Epithelial cell of prostate (primary cell): ENCODE measurements at regions not wholly inside any gene's neighbourhood (a gene's known extent, or its start where the extent isn't known, plus 50 kb on each side); places are given as distances from the start of the nearest gene placed in this dataset.

Experiments used
- DNase-seq: peaks from one replicate; pipeline ENCODE4 v3.0.0-alpha.2; 2011; ENCODE audit warnings: low read depth, low spot score
- H3K27ac ChIP-seq: fragments of 450-650 bp; 2 replicates; pipeline ENCODE4 v1.5.1; 2017; ENCODE audit warnings: mild to moderate bottlenecking

DNA sequence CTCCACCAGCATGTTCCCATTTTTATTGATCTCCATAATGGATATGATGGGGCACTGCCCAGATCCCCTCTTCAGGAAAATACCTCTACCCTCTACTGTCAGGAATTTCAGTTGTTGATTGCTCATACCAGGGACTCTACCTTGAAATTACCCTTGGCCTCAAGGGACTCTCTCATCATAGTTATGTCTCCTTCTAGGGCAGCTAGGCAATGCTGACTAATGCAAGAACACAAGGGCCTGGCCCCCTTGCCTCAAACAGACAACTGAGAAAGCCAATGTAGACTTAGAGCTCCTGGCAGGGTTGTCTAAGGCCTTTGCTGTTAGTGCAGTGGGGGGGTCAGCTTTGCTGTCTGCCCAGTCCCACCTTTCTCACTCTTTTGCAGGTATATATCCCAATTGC lies 493.1 kb downstream of the BTBD3 start:
- peak overlapping the region; percentile 81 for H3K27ac ChIP-seq

GRCh38 chr20:12411246-12411940 lies 493.7 kb downstream of the BTBD3 start:
- no peak for DNase-seq
- peak overlapping the region; percentile 81 for H3K27ac ChIP-seq

More for the DNA sequence above, 493.1 kb downstream of the BTBD3 start:
- DNase-seq = no peak

- no peak overlapping the region for H3K27ac ChIP-seq
- no peak for DNase-seq
These were observed 495.4 kb downstream of the BTBD3 start for GRCh38 chr20:12413116-12413515.

DNA sequence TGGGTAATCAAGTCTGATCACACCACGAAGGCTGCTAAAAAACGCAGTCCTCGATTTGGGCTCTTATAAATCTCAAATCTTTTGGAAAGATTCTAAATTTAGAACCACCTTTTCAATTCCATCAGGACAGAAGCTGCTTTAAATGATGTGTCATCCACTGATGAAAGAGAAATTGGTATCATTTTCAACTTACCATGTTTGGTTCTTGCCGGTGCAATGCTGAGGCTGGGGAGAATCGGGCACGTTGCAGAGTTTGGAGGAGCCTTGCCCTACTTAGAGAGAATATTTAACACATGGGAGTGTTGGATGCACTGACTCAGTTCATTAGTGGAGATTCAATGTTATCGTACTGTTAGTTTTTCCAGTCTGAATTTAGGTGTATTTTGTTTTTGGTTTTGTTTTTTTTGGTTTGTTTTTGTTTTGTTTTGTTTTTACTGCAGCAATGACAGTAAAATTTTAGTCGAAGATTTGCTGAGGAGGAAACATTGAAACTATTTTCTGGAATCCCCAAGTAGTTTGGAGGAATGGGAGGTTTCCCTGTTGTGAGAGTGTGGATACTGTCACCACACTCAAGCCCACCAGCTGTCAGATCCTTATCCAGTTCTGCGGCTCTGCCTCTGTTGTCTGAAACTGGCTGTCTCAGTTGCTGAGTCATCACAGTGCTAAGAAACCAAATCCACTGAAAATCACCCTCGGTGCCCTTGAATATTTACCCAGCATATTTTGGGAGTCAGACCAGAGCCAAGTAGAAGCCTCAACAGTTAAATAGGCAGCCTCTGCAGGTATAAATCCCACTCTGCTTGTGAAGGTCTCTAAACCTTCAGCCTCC lies 497.0 kb downstream of the BTBD3 start:
- no peak for DNase-seq
- no peak overlapping the region for H3K27ac ChIP-seq

GRCh38 chr20:12416281-12416680 lies 498.6 kb downstream of the BTBD3 start:
- no peak overlapping the region for H3K27ac ChIP-seq
- DNase-seq = no peak

DNA sequence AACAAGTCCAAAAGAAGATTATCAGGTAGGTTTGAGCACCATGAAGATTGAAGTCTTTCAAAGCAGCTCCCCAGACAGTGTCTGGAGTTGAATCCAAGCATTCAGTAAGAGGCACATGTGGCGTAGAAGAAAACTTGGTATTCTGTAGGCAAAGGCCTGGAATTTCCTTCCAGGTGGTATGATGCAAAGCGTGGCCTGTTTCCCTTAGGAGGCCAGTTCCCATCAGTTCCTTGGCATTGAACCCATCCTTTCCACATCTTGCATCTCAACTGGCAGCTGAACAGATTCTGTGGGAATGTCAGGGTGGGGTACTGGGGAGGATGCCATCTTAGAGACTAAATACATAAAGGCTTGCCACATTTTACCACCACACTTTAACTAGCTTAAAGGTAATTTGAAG lies 516.0 kb downstream of the BTBD3 start:
- no peak for DNase-seq
- no peak overlapping the region for H3K27ac ChIP-seq

DNA sequence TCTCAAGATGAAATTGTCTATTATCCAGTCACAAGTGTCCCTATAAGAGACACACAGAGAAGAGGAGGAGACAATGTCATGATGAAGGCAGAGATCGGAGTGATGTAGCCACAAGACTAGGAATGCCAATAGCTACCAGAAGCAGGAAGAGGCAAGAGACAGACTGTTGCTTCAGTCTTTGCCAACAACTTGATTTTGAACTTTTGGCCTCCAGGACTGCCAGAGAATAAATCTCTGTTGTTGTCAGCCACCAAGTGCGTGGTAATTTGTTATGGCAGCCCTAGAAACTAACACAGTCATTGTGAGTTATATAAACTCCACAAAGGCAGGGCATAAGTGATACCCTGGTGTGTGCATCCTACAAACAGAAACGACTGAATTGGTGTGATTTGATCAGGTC lies 517.0 kb downstream of the BTBD3 start:
- no peak overlapping the region for H3K27ac ChIP-seq
- no peak for DNase-seq

GRCh38 chr20:12435268-12435667 lies 517.6 kb downstream of the BTBD3 start:
- no peak for DNase-seq
- no peak overlapping the region for H3K27ac ChIP-seq

GRCh38 chr20:12453711-12454110 lies 536.0 kb downstream of the BTBD3 start:
- H3K27ac ChIP-seq = no peak overlapping the region
- no peak for DNase-seq

- no peak for DNase-seq
These were observed 537.5 kb downstream of the BTBD3 start for GRCh38 chr20:12455148-12455547.

DNA sequence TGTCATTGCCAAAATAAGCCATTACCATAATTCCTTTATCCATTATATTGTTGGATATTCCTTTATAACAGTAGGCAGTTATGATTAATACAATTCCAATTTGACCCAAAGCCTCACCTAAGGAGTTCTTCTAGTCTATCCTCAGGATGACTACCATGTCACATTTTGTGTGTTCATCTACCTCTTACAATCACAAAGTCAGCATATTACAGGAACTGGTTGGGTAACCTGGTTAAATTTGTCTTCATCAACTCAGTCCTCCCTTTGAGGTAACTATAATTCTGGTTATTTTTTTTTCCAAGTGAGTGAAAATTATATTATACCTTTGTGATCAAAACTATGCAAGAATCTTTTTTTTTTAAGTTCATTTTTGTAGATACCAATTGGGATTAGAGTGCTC lies 540.5 kb downstream of the BTBD3 start:
- no peak overlapping the region for H3K27ac ChIP-seq
- no peak for DNase-seq

More at GRCh38 chr20:12455148-12455547, 537.5 kb downstream of the BTBD3 start:
- no peak overlapping the region for H3K27ac ChIP-seq

- H3K27ac ChIP-seq = no peak overlapping the region
- no peak for DNase-seq
These were observed 544.7 kb upstream of the SPTLC3 start for GRCh38 chr20:12464036-12464435.

DNA sequence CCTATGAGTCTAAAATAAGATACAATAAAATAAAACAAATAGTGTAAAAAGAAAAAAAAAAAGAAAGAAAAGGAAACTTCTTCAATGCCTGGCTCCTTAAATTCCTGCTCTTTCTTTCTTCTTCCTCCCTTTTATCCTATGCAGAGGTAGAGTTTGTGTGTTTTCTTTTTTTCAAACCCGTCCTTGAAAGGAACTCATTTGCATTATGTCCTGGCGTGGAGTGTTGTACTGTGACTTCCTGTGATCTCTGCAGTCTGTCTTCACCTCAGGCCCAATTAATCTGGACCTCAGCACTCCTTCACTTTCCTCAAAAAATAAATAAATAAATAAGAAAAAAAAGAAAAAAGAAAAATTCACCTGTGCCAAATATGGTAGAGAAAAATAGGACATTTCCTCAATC lies 541.9 kb upstream of the SPTLC3 start:
- H3K27ac ChIP-seq = no peak overlapping the region
- no peak for DNase-seq

- no peak for DNase-seq
- H3K27ac ChIP-seq = no peak overlapping the region
These were observed 541.0 kb upstream of the SPTLC3 start for GRCh38 chr20:12467758-12468157.

GRCh38 chr20:12482661-12483060 lies 526.1 kb upstream of the SPTLC3 start:
- H3K27ac ChIP-seq = no peak overlapping the region
- no peak for DNase-seq

GRCh38 chr20:12502443-12502842 lies 506.3 kb upstream of the SPTLC3 start:
- H3K27ac ChIP-seq = no peak overlapping the region
- no peak for DNase-seq

GRCh38 chr20:12504779-12505178 lies 504.0 kb upstream of the SPTLC3 start:
- no peak overlapping the region for H3K27ac ChIP-seq
- DNase-seq = no peak

- no peak for DNase-seq
- H3K27ac ChIP-seq = no peak overlapping the region
These were observed 497.3 kb upstream of the SPTLC3 start for GRCh38 chr20:12511499-12511898.

- DNase-seq = no peak
- H3K27ac ChIP-seq = no peak overlapping the region
These were observed 496.0 kb upstream of the SPTLC3 start for GRCh38 chr20:12512755-12513154.

GRCh38 chr20:12528104-12528503 lies 480.7 kb upstream of the SPTLC3 start:
- no peak overlapping the region for H3K27ac ChIP-seq
- no peak for DNase-seq

- no peak for DNase-seq
- H3K27ac ChIP-seq = no peak overlapping the region
These were observed 480.2 kb upstream of the SPTLC3 start for GRCh38 chr20:12528591-12529041.

DNA sequence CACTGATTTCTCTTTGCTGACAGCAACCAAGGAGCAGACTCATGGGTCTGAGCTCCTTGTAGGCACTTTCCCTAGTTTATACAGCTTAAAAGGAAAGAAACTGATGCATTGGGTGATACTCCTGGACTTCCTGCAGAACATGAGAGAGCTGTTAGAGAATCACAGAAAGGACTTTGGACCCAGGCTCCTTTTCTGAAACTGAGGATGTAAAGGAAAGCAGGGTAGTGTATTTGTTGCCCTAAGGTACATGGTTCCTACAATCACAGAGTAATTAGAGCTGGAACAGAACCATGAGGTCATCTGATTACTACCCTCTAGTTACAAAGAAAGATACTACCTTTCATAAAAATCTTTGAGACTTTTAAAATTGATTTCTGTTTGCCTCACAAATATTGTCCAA lies 477.1 kb upstream of the SPTLC3 start:
- no peak for DNase-seq
- no peak overlapping the region for H3K27ac ChIP-seq
